ENCODE measurements at regions not wholly inside any gene's neighbourhood (a gene's known extent, or its start where the extent isn't known, plus 50 kb on each side); places are given as distances from the start of the nearest gene placed in this dataset.
"Not testable (repeated sequence)": the region's sequence is repeated elsewhere in the genome, so short reads cannot be mapped to it uniquely, and the experiment has no call there.

- not testable (repeated sequence) for H3K36me3 ChIP-seq (ENCODE audit: insufficient read depth, low read length); H3K4me1 ChIP-seq (ENCODE audit: insufficient read depth, low read length); H3K27ac ChIP-seq (ENCODE audit: low read depth, low read length); H3K27me3 ChIP-seq (ENCODE audit: control insufficient read depth in 1 of 2, insufficient read depth in 2 of 2, low read length in 2 of 2); H3K9me3 ChIP-seq (ENCODE audit: low read length); H3K9ac ChIP-seq (ENCODE audit: low read length); H3K4me3 ChIP-seq (ENCODE audit: low read depth in 1 of 2, low read length in 2 of 2)
These were observed 528.3 kb downstream of the ZEB2 start for GRCh38 chr2:143991596-143991995.

GRCh38 chr2:143988082-143988481, 531.8 kb downstream of the ZEB2 start:
- Histone ChIP-seq H3K4me3 (ENCODE audit: low read depth in 1 of 2, low read length in 2 of 2) (no peak overlapping the region), H3K27me3 (ENCODE audit: control insufficient read depth in 1 of 2, insufficient read depth in 2 of 2, low read length in 2 of 2) (no peaks in the 10 kb centered on the region), H3K27ac (ENCODE audit: low read depth, low read length) (no peak overlapping the region), H3K36me3 (ENCODE audit: insufficient read depth, low read length) (no peaks in the 10 kb centered on the region), H3K9ac (ENCODE audit: low read length) (no peak overlapping the region), H3K4me1 (ENCODE audit: insufficient read depth, low read length) (no peaks in the 10 kb centered on the region), H3K9me3 (ENCODE audit: low read length) (no peaks in the 10 kb centered on the region)

GRCh38 chr2:143981428-143981827, 538.5 kb downstream of the ZEB2 start:
- H3K36me3 ChIP-seq (ENCODE audit: insufficient read depth, low read length): no peaks in the 10 kb centered on the region
- no peak overlapping the region for H3K4me3 ChIP-seq (ENCODE audit: low read depth in 1 of 2, low read length in 2 of 2)
- H3K9me3 ChIP-seq (ENCODE audit: low read length): no peaks in the 10 kb centered on the region
- no peak overlapping the region for H3K27ac ChIP-seq (ENCODE audit: low read depth, low read length)
- no peaks in the 10 kb centered on the region for H3K27me3 ChIP-seq (ENCODE audit: control insufficient read depth in 1 of 2, insufficient read depth in 2 of 2, low read length in 2 of 2)
- H3K9ac ChIP-seq (ENCODE audit: low read length): no peak overlapping the region
- no peaks in the 10 kb centered on the region for H3K4me1 ChIP-seq (ENCODE audit: insufficient read depth, low read length)

GRCh38 chr2:143977356-143977755, 542.6 kb downstream of the ZEB2 start:
- H3K9ac ChIP-seq (ENCODE audit: low read length): no peak overlapping the region
- H3K27me3 ChIP-seq (ENCODE audit: control insufficient read depth in 1 of 2, insufficient read depth in 2 of 2, low read length in 2 of 2): no peaks in the 10 kb centered on the region
- H3K4me3 ChIP-seq (ENCODE audit: low read depth in 1 of 2, low read length in 2 of 2): no peak overlapping the region
- H3K9me3 ChIP-seq (ENCODE audit: low read length): no peaks in the 10 kb centered on the region
- H3K4me1 ChIP-seq (ENCODE audit: insufficient read depth, low read length): no peaks in the 10 kb centered on the region
- no peaks in the 10 kb centered on the region for H3K36me3 ChIP-seq (ENCODE audit: insufficient read depth, low read length)
- H3K27ac ChIP-seq (ENCODE audit: low read depth, low read length): no peak overlapping the region

- Histone ChIP-seq H3K36me3 (ENCODE audit: insufficient read depth, low read length) (no peaks in the 10 kb centered on the region), H3K27me3 (ENCODE audit: control insufficient read depth in 1 of 2, insufficient read depth in 2 of 2, low read length in 2 of 2) (no peaks in the 10 kb centered on the region), H3K4me3 (ENCODE audit: low read depth in 1 of 2, low read length in 2 of 2) (no peak overlapping the region), H3K27ac (ENCODE audit: low read depth, low read length) (no peak overlapping the region), H3K9me3 (ENCODE audit: low read length) (no peaks in the 10 kb centered on the region), H3K4me1 (ENCODE audit: insufficient read depth, low read length) (no peaks in the 10 kb centered on the region), H3K9ac (ENCODE audit: low read length) (no peak overlapping the region)
These were observed 544.7 kb downstream of the ZEB2 start for GRCh38 chr2:143975216-143975615.

- Histone ChIP-seq H3K27me3 (ENCODE audit: control insufficient read depth in 1 of 2, insufficient read depth in 2 of 2, low read length in 2 of 2) (no peaks in the 10 kb centered on the region), H3K4me3 (ENCODE audit: low read depth in 1 of 2, low read length in 2 of 2) (no peak overlapping the region), H3K36me3 (ENCODE audit: insufficient read depth, low read length) (no peaks in the 10 kb centered on the region), H3K4me1 (ENCODE audit: insufficient read depth, low read length) (no peaks in the 10 kb centered on the region), H3K9ac (ENCODE audit: low read length) (no peak overlapping the region), H3K27ac (ENCODE audit: low read depth, low read length) (no peak overlapping the region), H3K9me3 (ENCODE audit: low read length) (no peaks in the 10 kb centered on the region)
These were observed 545.7 kb downstream of the ZEB2 start for GRCh38 chr2:143974262-143974661.

- Histone ChIP-seq H3K27ac (ENCODE audit: low read depth, low read length) (no peak overlapping the region), H3K4me1 (ENCODE audit: insufficient read depth, low read length) (no peaks in the 10 kb centered on the region), H3K36me3 (ENCODE audit: insufficient read depth, low read length) (no peaks in the 10 kb centered on the region), H3K27me3 (ENCODE audit: control insufficient read depth in 1 of 2, insufficient read depth in 2 of 2, low read length in 2 of 2) (no peaks in the 10 kb centered on the region), H3K4me3 (ENCODE audit: low read depth in 1 of 2, low read length in 2 of 2) (no peak overlapping the region), H3K9ac (ENCODE audit: low read length) (no peak overlapping the region), H3K9me3 (ENCODE audit: low read length) (no peaks in the 10 kb centered on the region)
These were observed 551.1 kb downstream of the ZEB2 start for GRCh38 chr2:143968860-143969259.

- H3K36me3 ChIP-seq (ENCODE audit: insufficient read depth, low read length): no peaks in the 10 kb centered on the region
- no peaks in the 10 kb centered on the region for H3K27me3 ChIP-seq (ENCODE audit: control insufficient read depth in 1 of 2, insufficient read depth in 2 of 2, low read length in 2 of 2)
- no peak overlapping the region for H3K4me3 ChIP-seq (ENCODE audit: low read depth in 1 of 2, low read length in 2 of 2)
- no peaks in the 10 kb centered on the region for H3K4me1 ChIP-seq (ENCODE audit: insufficient read depth, low read length)
- no peak overlapping the region for H3K27ac ChIP-seq (ENCODE audit: low read depth, low read length)
- H3K9ac ChIP-seq (ENCODE audit: low read length): no peak overlapping the region
- no peaks in the 10 kb centered on the region for H3K9me3 ChIP-seq (ENCODE audit: low read length)
These were observed 551.6 kb downstream of the ZEB2 start for GRCh38 chr2:143968360-143968759.

GRCh38 chr2:143965493-143966164, 554.3 kb downstream of the ZEB2 start:
- H3K9me3 ChIP-seq (ENCODE audit: low read length): no peaks in the 10 kb centered on the region

GRCh38 chr2:143964891-143965290, 555.0 kb downstream of the ZEB2 start:
- no peak overlapping the region for H3K27ac ChIP-seq (ENCODE audit: low read depth, low read length)
- H3K4me3 ChIP-seq (ENCODE audit: low read depth in 1 of 2, low read length in 2 of 2): no peak overlapping the region
- H3K36me3 ChIP-seq (ENCODE audit: insufficient read depth, low read length): no peaks in the 10 kb centered on the region
- no peaks in the 10 kb centered on the region for H3K9me3 ChIP-seq (ENCODE audit: low read length)
- no peaks in the 10 kb centered on the region for H3K27me3 ChIP-seq (ENCODE audit: control insufficient read depth in 1 of 2, insufficient read depth in 2 of 2, low read length in 2 of 2)
- H3K9ac ChIP-seq (ENCODE audit: low read length): no peak overlapping the region
- no peaks in the 10 kb centered on the region for H3K4me1 ChIP-seq (ENCODE audit: insufficient read depth, low read length)

More at GRCh38 chr2:143965493-143966164, 554.3 kb downstream of the ZEB2 start:
- Histone ChIP-seq H3K4me3 (ENCODE audit: low read depth in 1 of 2, low read length in 2 of 2) (no peak overlapping the region), H3K9ac (ENCODE audit: low read length) (no peak overlapping the region), H3K4me1 (ENCODE audit: insufficient read depth, low read length) (no peaks in the 10 kb centered on the region), H3K27me3 (ENCODE audit: control insufficient read depth in 1 of 2, insufficient read depth in 2 of 2, low read length in 2 of 2) (no peaks in the 10 kb centered on the region), H3K36me3 (ENCODE audit: insufficient read depth, low read length) (no peaks in the 10 kb centered on the region), H3K27ac (ENCODE audit: low read depth, low read length) (no peak overlapping the region)

GRCh38 chr2:143960177-143960576, 559.7 kb downstream of the ZEB2 start:
- Histone ChIP-seq H3K27ac (ENCODE audit: low read depth, low read length) (no peak overlapping the region), H3K36me3 (ENCODE audit: insufficient read depth, low read length) (no peaks in the 10 kb centered on the region), H3K27me3 (ENCODE audit: control insufficient read depth in 1 of 2, insufficient read depth in 2 of 2, low read length in 2 of 2) (no peaks in the 10 kb centered on the region), H3K9ac (ENCODE audit: low read length) (no peak overlapping the region), H3K4me3 (ENCODE audit: low read depth in 1 of 2, low read length in 2 of 2) (no peak overlapping the region), H3K4me1 (ENCODE audit: insufficient read depth, low read length) (no peaks in the 10 kb centered on the region), H3K9me3 (ENCODE audit: low read length) (no peaks in the 10 kb centered on the region)

GRCh38 chr2:143957321-143957720, 562.6 kb downstream of the ZEB2 start:
- Histone ChIP-seq H3K9ac (ENCODE audit: low read length) (no peak overlapping the region), H3K4me1 (ENCODE audit: insufficient read depth, low read length) (no peaks in the 10 kb centered on the region)

More at GRCh38 chr2:143957321-143957720, 562.6 kb downstream of the ZEB2 start:
- Histone ChIP-seq H3K4me3 (ENCODE audit: low read depth in 1 of 2, low read length in 2 of 2) (no peak overlapping the region), H3K9me3 (ENCODE audit: low read length) (no peaks in the 10 kb centered on the region), H3K27me3 (ENCODE audit: control insufficient read depth in 1 of 2, insufficient read depth in 2 of 2, low read length in 2 of 2) (no peaks in the 10 kb centered on the region), H3K27ac (ENCODE audit: low read depth, low read length) (no peak overlapping the region), H3K36me3 (ENCODE audit: insufficient read depth, low read length) (no peaks in the 10 kb centered on the region)

All from muscle layer of colon (tissue), 2 donors.